ENCODE measurements at regions not wholly inside any gene's neighbourhood (a gene's known extent, or its start where the extent isn't known, plus 50 kb on each side); places are given as distances from the start of the nearest gene placed in this dataset.
"Not testable (repeated sequence)": the region's sequence is repeated elsewhere in the genome, so short reads cannot be mapped to it uniquely, and the experiment has no call there.

- H3K9me3 ChIP-seq (ENCODE audit: control insufficient read depth, insufficient read depth, low read length): no peaks in the 10 kb centered on the region
- H3K27me3 ChIP-seq (ENCODE audit: control insufficient read depth, low read length): no peaks in the 10 kb centered on the region
Observed at GRCh38 chr6:19898141-19898740, 61.1 kb downstream of the ID4 start.

GRCh38 chr6:19902201-19902600, 65.0 kb downstream of the ID4 start:
- no peaks in the 10 kb centered on the region for H4K20me1 ChIP-seq (ENCODE audit: control insufficient read depth, insufficient read depth, low read depth, low read length)
- TF ChIP-seq CTCF (IDR thresholded peaks at IDR 0.05; ENCODE audit: low read depth, low read length, poor library complexity, severe bottlenecking): no peak
- no peak for TF ChIP-seq EZH2phosphoT487 (IDR thresholded peaks at IDR 0.05; ENCODE audit: borderline replicate concordance, low read length)
- no peak overlapping the region for H3K4me3 ChIP-seq (ENCODE audit: low read length)
- H3K79me2 ChIP-seq (ENCODE audit: control insufficient read depth, low read length): no peaks in the 10 kb centered on the region
- no peaks in the 10 kb centered on the region for H3K9me3 ChIP-seq (ENCODE audit: control insufficient read depth, insufficient read depth, low read length)
- H3K27me3 ChIP-seq (ENCODE audit: control insufficient read depth, low read length): no peaks in the 10 kb centered on the region
- no peaks in the 10 kb centered on the region for H3K36me3 ChIP-seq (ENCODE audit: control insufficient read depth, low read length)
- H3K4me2 ChIP-seq (ENCODE audit: low read length): no peak overlapping the region
- H3F3A ChIP-seq (ENCODE audit: control insufficient read depth, insufficient read depth): no peaks in the 10 kb centered on the region
- H3K9me2 ChIP-seq (replicated peaks; ENCODE audit: control insufficient read depth, low read length): no peaks in the 10 kb centered on the region
- H3K27ac ChIP-seq (ENCODE audit: low read depth, low read length): no peak overlapping the region
- no peaks in the 10 kb centered on the region for H3K4me1 ChIP-seq (ENCODE audit: control insufficient read depth, low read length)

More at GRCh38 chr6:19898141-19898740, 61.1 kb downstream of the ID4 start:
- no peaks in the 10 kb centered on the region for H3K4me1 ChIP-seq (ENCODE audit: control insufficient read depth, low read length)
- no peak overlapping the region for H3K4me3 ChIP-seq (ENCODE audit: low read length)
- no peaks in the 10 kb centered on the region for H3K9me2 ChIP-seq (replicated peaks; ENCODE audit: control insufficient read depth, low read length)
- no peak overlapping the region for H3K4me2 ChIP-seq (ENCODE audit: low read length)
- no peaks in the 10 kb centered on the region for H3K36me3 ChIP-seq (ENCODE audit: control insufficient read depth, low read length)
- TF ChIP-seq CTCF (IDR thresholded peaks at IDR 0.05; ENCODE audit: low read depth, low read length, poor library complexity, severe bottlenecking): no peak
- TF ChIP-seq EZH2phosphoT487 (IDR thresholded peaks at IDR 0.05; ENCODE audit: borderline replicate concordance, low read length): no peak
- H3K79me2 ChIP-seq (ENCODE audit: control insufficient read depth, low read length): no peaks in the 10 kb centered on the region
- no peaks in the 10 kb centered on the region for H3F3A ChIP-seq (ENCODE audit: control insufficient read depth, insufficient read depth)
- no peak overlapping the region for H3K27ac ChIP-seq (ENCODE audit: low read depth, low read length)
- H4K20me1 ChIP-seq (ENCODE audit: control insufficient read depth, insufficient read depth, low read depth, low read length): no peaks in the 10 kb centered on the region

GRCh38 chr6:19904408-19904807, 67.2 kb downstream of the ID4 start:
- not testable (repeated sequence) for H3K4me3 ChIP-seq (ENCODE audit: low read length); H3K4me2 ChIP-seq (ENCODE audit: low read length)

GRCh38 chr6:19905584-19905983, 68.4 kb downstream of the ID4 start:
- TF ChIP-seq EZH2phosphoT487 (IDR thresholded peaks at IDR 0.05; ENCODE audit: borderline replicate concordance, low read length) (no peak), CTCF (IDR thresholded peaks at IDR 0.05; ENCODE audit: low read depth, low read length, poor library complexity, severe bottlenecking) (no peak)
- no peaks in the 10 kb centered on the region for H3K4me1 ChIP-seq (ENCODE audit: control insufficient read depth, low read length)
- H3K4me3 ChIP-seq (ENCODE audit: low read length): no peak overlapping the region
- no peaks in the 10 kb centered on the region for H3K36me3 ChIP-seq (ENCODE audit: control insufficient read depth, low read length)
- H3K9me2 ChIP-seq (replicated peaks; ENCODE audit: control insufficient read depth, low read length): no peaks in the 10 kb centered on the region
- H3F3A ChIP-seq (ENCODE audit: control insufficient read depth, insufficient read depth): no peaks in the 10 kb centered on the region
- H4K20me1 ChIP-seq (ENCODE audit: control insufficient read depth, insufficient read depth, low read depth, low read length): no peaks in the 10 kb centered on the region
- no peak overlapping the region for H3K27ac ChIP-seq (ENCODE audit: low read depth, low read length)
- no peak overlapping the region for H3K4me2 ChIP-seq (ENCODE audit: low read length)
- H3K27me3 ChIP-seq (ENCODE audit: control insufficient read depth, low read length): no peaks in the 10 kb centered on the region
- H3K9me3 ChIP-seq (ENCODE audit: control insufficient read depth, insufficient read depth, low read length): no peaks in the 10 kb centered on the region
- H3K79me2 ChIP-seq (ENCODE audit: control insufficient read depth, low read length): no peaks in the 10 kb centered on the region

More at GRCh38 chr6:19904408-19904807, 67.2 kb downstream of the ID4 start:
- not testable (repeated sequence) for H4K20me1 ChIP-seq (ENCODE audit: control insufficient read depth, insufficient read depth, low read depth, low read length); H3K27ac ChIP-seq (ENCODE audit: low read depth, low read length); H3K27me3 ChIP-seq (ENCODE audit: control insufficient read depth, low read length); H3K79me2 ChIP-seq (ENCODE audit: control insufficient read depth, low read length); H3F3A ChIP-seq (ENCODE audit: control insufficient read depth, insufficient read depth); H3K4me1 ChIP-seq (ENCODE audit: control insufficient read depth, low read length); H3K36me3 ChIP-seq (ENCODE audit: control insufficient read depth, low read length); H3K9me3 ChIP-seq (ENCODE audit: control insufficient read depth, insufficient read depth, low read length); H3K9me2 ChIP-seq (replicated peaks; ENCODE audit: control insufficient read depth, low read length)

Data from DOHH2 (cell line).